RWPE2 (cell line): ENCODE measurements at regions not wholly inside any gene's neighbourhood (a gene's known extent, or its start where the extent isn't known, plus 50 kb on each side); places are given as distances from the start of the nearest gene placed in this dataset.

Experiments used
- ATAC-seq: fragments of 200-7000 bp; cut with Tn5 transposase; 3 replicates; pipeline ENCODE4 v1.9.1; 2021; ENCODE audit warnings: low read depth
- DNase-seq: peaks from one replicate; pipeline ENCODE4 v3.0.0-alpha.2; 2020; ENCODE audit warnings: low spot score
- H3K27ac ChIP-seq: fragments of 450-650 bp; 2 replicates; pipeline ENCODE4 v1.5.1; 2017; ENCODE audit warnings: mild to moderate bottlenecking; ENCODE audit not compliant: poor library complexity, severe bottlenecking
- H3K27me3 ChIP-seq: fragments of 250-450 bp; sonication (Bioruptor Pico); 2 replicates; pipeline ENCODE4 v1.5.1; 2021; ENCODE audit warnings: mild to moderate bottlenecking, moderate library complexity; ENCODE audit not compliant: insufficient read depth, poor library complexity, severe bottlenecking
- H3K36me3 ChIP-seq: fragments of 250-450 bp; sonication (Bioruptor Pico); 2 replicates; pipeline ENCODE4 v1.5.1; 2020; ENCODE audit warnings: low read depth, mild to moderate bottlenecking, moderate library complexity
- H3K4me1 ChIP-seq: fragments of 250-450 bp; sonication (Bioruptor Pico); 2 replicates; pipeline ENCODE4 v1.5.1; 2021; ENCODE audit warnings: mild to moderate bottlenecking, moderate library complexity; ENCODE audit not compliant: insufficient read depth, poor library complexity, severe bottlenecking
- H3K4me3 ChIP-seq: fragments of 250-450 bp; sonication (Bioruptor Pico); 2 replicates; pipeline ENCODE4 v1.5.1; 2021; ENCODE audit warnings: mild to moderate bottlenecking, moderate library complexity; ENCODE audit not compliant: severe bottlenecking
- H3K9me3 ChIP-seq: fragments of 250-450 bp; sonication (Bioruptor Pico); 2 replicates; pipeline ENCODE4 v1.5.1; 2021; ENCODE audit warnings: mild to moderate bottlenecking, moderate library complexity; ENCODE audit not compliant: severe bottlenecking
- TF ChIP-seq, protein P1 (sequence below): fragments of 450-650 bp; IDR thresholded peaks from one replicate; pipeline ENCODE4 v1.5.1; 2017; ENCODE audit warnings: mild to moderate bottlenecking, moderate library complexity; ENCODE audit not compliant: poor library complexity, severe bottlenecking

DNA sequence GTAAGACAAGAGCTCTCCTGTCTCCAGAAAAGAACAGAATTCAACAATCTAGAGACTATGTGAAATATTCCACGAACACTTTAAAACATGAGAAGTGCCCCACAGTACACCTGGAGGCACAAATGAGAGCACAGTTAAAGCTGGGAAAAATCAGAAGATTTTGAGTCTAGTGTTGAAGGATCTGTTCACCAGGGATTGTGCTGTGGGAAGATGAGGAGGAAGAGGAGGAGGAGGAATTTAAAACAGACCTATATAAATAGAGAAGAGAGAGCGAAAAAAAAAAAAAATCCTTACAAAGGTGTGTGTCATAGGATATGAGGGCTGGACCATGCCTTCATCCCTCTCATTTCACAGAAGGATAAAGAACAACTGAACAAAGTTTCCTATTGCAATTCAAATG is 361.0 kb upstream of the SEMA6D start:
- no peaks in the 10 kb centered on the region for H3K36me3 ChIP-seq
- H3K9me3 ChIP-seq, result no peaks in the 10 kb centered on the region
- TF ChIP-seq, protein P1, sequence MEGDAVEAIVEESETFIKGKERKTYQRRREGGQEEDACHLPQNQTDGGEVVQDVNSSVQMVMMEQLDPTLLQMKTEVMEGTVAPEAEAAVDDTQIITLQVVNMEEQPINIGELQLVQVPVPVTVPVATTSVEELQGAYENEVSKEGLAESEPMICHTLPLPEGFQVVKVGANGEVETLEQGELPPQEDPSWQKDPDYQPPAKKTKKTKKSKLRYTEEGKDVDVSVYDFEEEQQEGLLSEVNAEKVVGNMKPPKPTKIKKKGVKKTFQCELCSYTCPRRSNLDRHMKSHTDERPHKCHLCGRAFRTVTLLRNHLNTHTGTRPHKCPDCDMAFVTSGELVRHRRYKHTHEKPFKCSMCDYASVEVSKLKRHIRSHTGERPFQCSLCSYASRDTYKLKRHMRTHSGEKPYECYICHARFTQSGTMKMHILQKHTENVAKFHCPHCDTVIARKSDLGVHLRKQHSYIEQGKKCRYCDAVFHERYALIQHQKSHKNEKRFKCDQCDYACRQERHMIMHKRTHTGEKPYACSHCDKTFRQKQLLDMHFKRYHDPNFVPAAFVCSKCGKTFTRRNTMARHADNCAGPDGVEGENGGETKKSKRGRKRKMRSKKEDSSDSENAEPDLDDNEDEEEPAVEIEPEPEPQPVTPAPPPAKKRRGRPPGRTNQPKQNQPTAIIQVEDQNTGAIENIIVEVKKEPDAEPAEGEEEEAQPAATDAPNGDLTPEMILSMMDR, result no peak
- H3K27me3 ChIP-seq, result no peaks in the 10 kb centered on the region
- peaks cover 3% of the 10 kb centered on the region for H3K4me1 ChIP-seq
- ATAC-seq, result no peak
- no peak overlapping the region for H3K4me3 ChIP-seq
- H3K27ac ChIP-seq, result no peak overlapping the region
- DNase-seq, result no peak

DNA sequence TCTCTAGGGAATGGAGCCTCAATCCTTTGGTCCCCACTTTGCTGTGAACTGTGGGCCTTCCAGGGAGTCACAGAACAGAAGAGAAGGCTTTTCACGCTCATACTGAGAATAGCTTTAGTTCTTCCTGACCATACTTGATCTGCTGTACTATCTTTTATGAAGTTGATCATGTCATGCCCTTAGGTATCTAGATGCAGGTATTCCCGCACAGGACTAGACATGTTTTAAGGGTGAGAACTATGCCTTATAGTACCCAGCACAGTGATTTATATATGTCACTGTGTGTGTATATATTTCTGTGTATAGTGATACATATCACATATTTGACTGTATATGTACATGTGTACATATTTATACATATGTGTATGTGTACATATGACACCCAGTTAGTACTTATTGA is 358.4 kb upstream of the SEMA6D start:
- ATAC-seq, result peak; percentile 48; the same call in 1 of the 3 replicates
- TF ChIP-seq, protein P1, result no peak
- H3K27me3 ChIP-seq, result no peaks in the 10 kb centered on the region

DNA sequence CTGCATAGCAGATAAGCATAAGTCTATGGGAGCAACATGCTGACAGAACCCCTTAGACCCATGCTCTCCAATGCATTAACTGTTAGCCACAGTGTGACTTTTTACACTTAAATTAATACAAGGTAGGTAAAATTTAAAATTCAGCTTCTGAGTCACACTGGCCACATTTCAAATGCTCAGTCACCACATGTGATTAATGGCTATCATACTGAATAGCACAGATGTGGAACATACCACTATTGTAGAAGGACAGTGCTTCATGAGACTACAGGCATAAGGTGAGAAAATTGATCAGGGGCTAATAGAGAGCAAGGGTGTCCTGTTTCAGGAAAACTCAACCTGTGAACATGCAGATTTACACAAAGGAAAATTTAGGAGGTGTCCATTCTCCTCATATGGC is 357.0 kb upstream of the SEMA6D start:
- no peaks in the 10 kb centered on the region for H3K9me3 ChIP-seq
- no peaks in the 10 kb centered on the region for H3K36me3 ChIP-seq
- 0 out of 3 replicates have a peak, but pooled peaks have one; percentile 22 for ATAC-seq
- no peak for DNase-seq
- H3K27ac ChIP-seq, result no peak overlapping the region
- TF ChIP-seq, protein P1, result no peak
- no peak overlapping the region for H3K4me3 ChIP-seq
- no peaks in the 10 kb centered on the region for H3K27me3 ChIP-seq
- peaks cover 3% of the 10 kb centered on the region for H3K4me1 ChIP-seq

More for the DNA sequence above, 358.4 kb upstream of the SEMA6D start:
- H3K36me3 ChIP-seq, result no peaks in the 10 kb centered on the region
- no peak for DNase-seq
- no peaks in the 10 kb centered on the region for H3K9me3 ChIP-seq
- no peak overlapping the region for H3K4me3 ChIP-seq
- no peak overlapping the region for H3K27ac ChIP-seq
- H3K4me1 ChIP-seq, result peaks cover 3% of the 10 kb centered on the region

DNA sequence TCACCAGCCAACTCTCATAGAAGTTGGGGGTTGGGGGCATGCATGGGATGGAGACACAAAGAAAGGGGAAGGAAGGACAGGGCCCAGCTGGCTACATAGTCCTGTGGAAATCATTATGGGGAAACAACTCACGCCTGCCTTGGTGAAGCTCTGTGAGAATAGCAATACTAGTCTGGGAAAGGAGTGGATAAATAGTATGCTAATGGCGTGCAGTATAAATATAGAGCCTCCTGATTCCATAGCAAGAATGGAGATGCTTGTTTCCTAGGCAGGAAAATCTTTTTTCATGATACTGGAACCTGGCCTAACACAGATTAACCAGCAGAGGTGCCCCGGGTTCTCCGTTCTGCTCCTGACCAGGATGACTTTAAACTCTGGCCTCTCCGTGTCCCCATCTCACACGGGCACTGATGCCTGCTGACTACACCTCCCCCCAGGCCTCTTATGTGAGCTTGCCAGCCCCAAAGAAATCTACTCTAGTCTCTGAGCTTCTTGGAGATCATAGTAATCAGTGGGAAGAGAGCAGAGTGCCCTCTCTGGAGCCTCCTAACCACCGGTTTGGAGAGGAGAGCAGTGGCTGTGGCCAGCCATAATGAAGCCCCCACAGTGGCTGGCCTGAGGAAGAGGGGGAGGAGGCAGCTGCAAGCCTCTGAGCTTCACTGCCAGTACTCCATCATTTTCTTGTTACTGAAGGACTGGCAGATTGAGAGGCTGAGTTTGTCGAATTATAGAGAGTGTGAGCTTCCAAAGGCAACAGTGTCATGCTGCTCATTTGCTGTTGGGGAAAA is 355.0 kb upstream of the SEMA6D start:
- H3K27ac ChIP-seq, result no peak overlapping the region
- H3K27me3 ChIP-seq, result no peaks in the 10 kb centered on the region
- no peak for ATAC-seq
- TF ChIP-seq, protein P1, result no peak
- no peak for DNase-seq
- H3K36me3 ChIP-seq, result no peaks in the 10 kb centered on the region
- no peaks in the 10 kb centered on the region for H3K9me3 ChIP-seq
- no peak overlapping the region for H3K4me3 ChIP-seq
- peaks cover 3% of the 10 kb centered on the region for H3K4me1 ChIP-seq

DNA sequence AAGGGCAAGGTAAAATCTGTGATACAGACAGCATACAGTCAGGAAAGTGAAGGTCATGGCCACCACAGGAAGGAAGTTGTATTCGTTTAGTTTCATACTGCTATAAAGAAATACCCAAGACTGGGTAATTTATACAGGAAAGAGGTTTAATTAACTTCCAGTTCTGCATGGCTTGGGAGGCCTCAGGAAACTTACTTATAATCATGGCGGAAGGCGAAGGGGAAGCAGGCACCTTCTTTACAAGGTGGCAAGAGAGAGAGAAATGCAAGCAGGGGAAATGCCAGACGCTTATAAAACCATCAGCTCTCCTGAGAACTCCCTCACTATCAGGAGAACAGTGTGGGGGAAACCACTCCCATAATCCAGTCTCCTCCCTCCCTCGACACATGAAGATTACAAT is 353.7 kb upstream of the SEMA6D start:
- DNase-seq (no peak), ATAC-seq (no peak)
- no peaks in the 10 kb centered on the region for H3K9me3 ChIP-seq

More for the DNA sequence above, 353.7 kb upstream of the SEMA6D start:
- Histone ChIP-seq H3K4me1 (peaks cover 3% of the 10 kb centered on the region), H3K4me3 (no peak overlapping the region), H3K36me3 (no peaks in the 10 kb centered on the region), H3K27ac (no peak overlapping the region), H3K27me3 (no peaks in the 10 kb centered on the region)
- TF ChIP-seq, protein P1, result no peak
